IMR-90 (cell line): ENCODE measurements at regions not wholly inside any gene's neighbourhood (a gene's known extent, or its start where the extent isn't known, plus 50 kb on each side); places are given as distances from the start of the nearest gene placed in this dataset.

Experiments used
- ATAC-seq: fragments of 200-7000 bp; cut with Tn5 transposase; 2 replicates; pipeline ENCODE4 v1.9.1; 2020; ENCODE audit warnings: low read depth, mild to moderate bottlenecking, moderate library complexity
- BruUV-seq: library from RNA; stranded (reverse); fragments of 400-500 nt; replicated peaks from 2 replicates; lab custom pipeline; 2021; lab: Mats Ljungman, UMichigan
- CTCF ChIA-PET: fragments of 300-600 bp; formaldehyde crosslinking; extraction: SDS; loops from one replicate; lab custom pipeline; 2021; ENCODE audit warnings: antibody characterized with exemption; lab: Yijun Ruan, JAX
- POLR2A ChIA-PET: fragments of 300-600 bp; sonication (Branson Sonifier 250); formaldehyde crosslinking; loops from one replicate; lab custom pipeline; 2022; ENCODE audit warnings: antibody characterized with exemption; ENCODE audit not compliant: unreplicated experiment; lab: Charles Lee
- DNase-seq: peaks from one replicate; pipeline ENCODE4 v3.0.0; 2013
- H2AFZ ChIP-seq: replicated peaks from 2 replicates; pipeline ENCODE3; 2013; ENCODE audit warnings: low read length, mild to moderate bottlenecking; ENCODE audit not compliant: poor library complexity
- H2AK5ac ChIP-seq: 2 replicates; pipeline ENCODE4 v1.6.1; 2013; ENCODE audit warnings: low read depth, low read length, inconsistent platforms
- H2AK9ac ChIP-seq: replicated peaks from 2 replicates; pipeline ENCODE3; 2013; ENCODE audit warnings: mild to moderate bottlenecking, low read depth, low read length, moderate library complexity; ENCODE audit not compliant: poor library complexity
- H2BK120ac ChIP-seq: 2 replicates; pipeline ENCODE4 v1.6.1; 2013; ENCODE audit warnings: low read depth, low read length, inconsistent platforms
- H2BK15ac ChIP-seq: 3 replicates; pipeline ENCODE4 v1.6.1; 2013; ENCODE audit warnings: low read depth, low read length, inconsistent platforms
- H2BK20ac ChIP-seq: 2 replicates; pipeline ENCODE4 v1.6.1; 2013; ENCODE audit warnings: low read depth, mild to moderate bottlenecking, inconsistent platforms, low read length, moderate library complexity
- H2BK5ac ChIP-seq: 2 replicates; pipeline ENCODE4 v1.6.1; 2013; ENCODE audit warnings: mild to moderate bottlenecking, low read depth, low read length, inconsistent platforms; ENCODE audit not compliant: poor library complexity, severe bottlenecking
- H3K14ac ChIP-seq: replicated peaks from 2 replicates; pipeline ENCODE4 v1.6.1; 2013; ENCODE audit warnings: low read depth, low read length, inconsistent platforms
- H3K18ac ChIP-seq: 2 replicates; pipeline ENCODE4 v1.6.1; 2013; ENCODE audit warnings: low read depth, low read length, control low read depth
- H3K23ac ChIP-seq: 2 replicates; pipeline ENCODE4 v1.6.1; 2013; ENCODE audit warnings: low read depth, low read length, inconsistent platforms
- H3K27ac ChIP-seq: 2 replicates; pipeline ENCODE4 v1.5.1; 2013; ENCODE audit warnings: mild to moderate bottlenecking, control low read depth, low read length; ENCODE audit not compliant: insufficient read depth
- H3K27me3 ChIP-seq: 2 replicates; pipeline ENCODE4 v1.6.1; 2013; ENCODE audit warnings: low read length; ENCODE audit not compliant: control insufficient read depth, insufficient read depth
- H3K36me3 ChIP-seq: 2 replicates; pipeline ENCODE4 v1.6.1; 2013; ENCODE audit warnings: low read length, mixed read lengths; ENCODE audit not compliant: control insufficient read depth, insufficient read depth
- H3K4ac ChIP-seq: 2 replicates; pipeline ENCODE4 v1.6.1; 2013; ENCODE audit warnings: low read depth, low read length, inconsistent platforms
- H3K4me1 ChIP-seq: 2 replicates; pipeline ENCODE4 v1.6.1; 2013; ENCODE audit warnings: low read length, mixed read lengths; ENCODE audit not compliant: control insufficient read depth, insufficient read depth
- H3K4me2 ChIP-seq: 2 replicates; pipeline ENCODE4 v1.6.1; 2013; ENCODE audit warnings: low read depth, mild to moderate bottlenecking, control low read depth, low read length, moderate library complexity
- H3K4me3 ChIP-seq: 2 replicates; pipeline ENCODE4 v1.5.1; 2013; ENCODE audit warnings: low read depth, mild to moderate bottlenecking, control low read depth, low read length, moderate library complexity; ENCODE audit not compliant: insufficient read depth
- H3K56ac ChIP-seq: 2 replicates; pipeline ENCODE4 v1.6.1; 2013; ENCODE audit warnings: low read length, inconsistent platforms; ENCODE audit not compliant: insufficient read depth; ENCODE audit errors: extremely low read depth
- H3K79me1 ChIP-seq, 2 experiments: 2 replicates each; pipeline ENCODE4 v1.6.1; 2013; ENCODE audit warnings: low read length in 2 of 2, inconsistent platforms in 1 of 2, low read depth in 1 of 2
- H3K9ac ChIP-seq: 2 replicates; pipeline ENCODE4 v1.6.1; 2013; ENCODE audit warnings: low read depth, low read length, control low read depth
- H3K9me1 ChIP-seq: 2 replicates; pipeline ENCODE4 v1.6.1; 2013; ENCODE audit warnings: low read length, inconsistent platforms; ENCODE audit not compliant: insufficient read depth
- H3K9me3 ChIP-seq: 2 replicates; pipeline ENCODE4 v1.6.1; 2013; ENCODE audit warnings: low read length; ENCODE audit not compliant: control insufficient read depth, insufficient read depth
- H4K20me1 ChIP-seq: 2 replicates; pipeline ENCODE4 v1.6.1; 2013; ENCODE audit warnings: low read length, inconsistent platforms; ENCODE audit not compliant: insufficient read depth
- H4K5ac ChIP-seq: 2 replicates; pipeline ENCODE4 v1.6.1; 2013; ENCODE audit warnings: mild to moderate bottlenecking, low read depth, low read length, control low read depth
- H4K8ac ChIP-seq, 2 experiments: 2 replicates each; pipeline ENCODE4 v1.6.1; 2013; ENCODE audit warnings: low read depth in 2 of 2, low read length in 2 of 2, control low read depth in 1 of 2, inconsistent platforms in 1 of 2
- H4K91ac ChIP-seq: 2 replicates; pipeline ENCODE4 v1.6.1; 2013; ENCODE audit warnings: low read depth, low read length, inconsistent platforms; ENCODE audit not compliant: insufficient read depth
- BHLHE40 ChIP-seq: fragments of 150-350 bp; IDR thresholded peaks from 2 replicates; pipeline ENCODE4 v1.6.1; 2016; ENCODE audit warnings: mild to moderate bottlenecking, low read depth, low read length
- CEBPB ChIP-seq: IDR thresholded peaks from 2 replicates; pipeline ENCODE4 v1.6.1; 2012; ENCODE audit warnings: low read depth, low read length, improper control_type of control experiment
- CHD1 ChIP-seq: IDR thresholded peaks from 2 replicates; pipeline ENCODE4 v1.6.1; 2012; ENCODE audit warnings: low read depth, low read length, improper control_type of control experiment
- ELK1 ChIP-seq: fragments of 150-350 bp; IDR thresholded peaks from 2 replicates; pipeline ENCODE4 v1.6.1; 2016; ENCODE audit warnings: low read depth, mild to moderate bottlenecking, low read length, moderate library complexity, borderline replicate concordance
- FOS ChIP-seq: fragments of 150-350 bp; IDR thresholded peaks from 2 replicates; pipeline ENCODE4 v1.6.1; 2016; ENCODE audit warnings: low read depth, low read length
- MAFK ChIP-seq: IDR thresholded peaks from 2 replicates; pipeline ENCODE4 v1.6.1; 2012; ENCODE audit warnings: low read depth, low read length, improper control_type of control experiment
- MAZ ChIP-seq: IDR thresholded peaks from 2 replicates; pipeline ENCODE4 v1.6.1; 2012; ENCODE audit warnings: low read depth, mild to moderate bottlenecking, low read length, improper control_type of control experiment, moderate library complexity, borderline replicate concordance
- MXI1 ChIP-seq: IDR thresholded peaks from 2 replicates; pipeline ENCODE4 v1.6.1; 2012; ENCODE audit warnings: low read depth, mild to moderate bottlenecking, low read length, moderate library complexity, borderline replicate concordance
- NFE2L2 ChIP-seq: fragments of 150-350 bp; IDR thresholded peaks from 2 replicates; pipeline ENCODE4 v1.6.1; 2016; ENCODE audit warnings: low read depth, mild to moderate bottlenecking, low read length
- POLR2A ChIP-seq: IDR thresholded peaks from 2 replicates; pipeline ENCODE4 v1.6.1; 2012; ENCODE audit warnings: mild to moderate bottlenecking, low read depth, low read length
- RAD21 ChIP-seq: IDR thresholded peaks from 2 replicates; pipeline ENCODE4 v1.6.1; 2012; ENCODE audit warnings: low read length, improper control_type of control experiment
- RCOR1 ChIP-seq: IDR thresholded peaks from 2 replicates; pipeline ENCODE4 v1.6.1; 2012; ENCODE audit warnings: mild to moderate bottlenecking, low read length, improper control_type of control experiment; ENCODE audit not compliant: insufficient replicate concordance
- RFX5 ChIP-seq: IDR thresholded peaks from 2 replicates; pipeline ENCODE4 v1.8.0; 2012; ENCODE audit warnings: low read depth, mild to moderate bottlenecking, low read length, moderate library complexity
- SMC3 ChIP-seq: fragments of 150-350 bp; IDR thresholded peaks from 2 replicates; pipeline ENCODE4 v1.6.1; 2016; ENCODE audit warnings: low read depth, mild to moderate bottlenecking, antibody characterized with exemption, low read length, moderate library complexity
- WGBS, 2 experiments: methylation state at CpG; one replicate each; pipeline versions ENCODE4 v1.1.5 to v1.1.7; 2013; ENCODE audit warnings: missing lambda C conversion rate in 2 of 2; ENCODE audit not compliant: insufficient read length in 1 of 2; ENCODE audit errors: extremely low coverage in 2 of 2; 5-methylcytosine and 5-hydroxymethylcytosine counted together
- dilution Hi-C: fragments of 300-500 bp; cut with HindIII; formaldehyde crosslinking; loops from one replicate; pipeline ENCODE4 v1.14.3; 2018; ENCODE audit warnings: low sequenced_read_pairs; ENCODE audit not compliant: unreplicated experiment
- in situ Hi-C: fragments of 300-500 bp; cut with MboI; formaldehyde crosslinking; loops from 3 replicates; pipeline ENCODE4 v1.14.3; 2019; ENCODE audit warnings: low sequenced_read_pairs, inconsistent platforms, mixed read lengths
- intact Hi-C: fragments of 100-400 bp; cut with micrococcal nuclease; formaldehyde crosslinking; loops from 2 replicates; pipeline ENCODE4 v1.10.0; 2022
- TF ChIP-seq, protein P1 (sequence below): conservative IDR thresholded peaks from 2 replicates; pipeline ENCODE4 v1.5.1; 2012; ENCODE audit warnings: mild to moderate bottlenecking, low read depth, low read length, improper control_type of control experiment
- TF ChIP-seq, protein P2 (sequence below): fragments of 150-350 bp; IDR thresholded peaks from 2 replicates; pipeline ENCODE4 v1.6.1; 2017; ENCODE audit warnings: mild to moderate bottlenecking, antibody characterized with exemption, low read length, low read depth

- no peaks in the 10 kb centered on the region for H3K36me3 ChIP-seq
- H2BK120ac ChIP-seq, result no peak overlapping the region
- H3K18ac ChIP-seq, result no peak overlapping the region
- no peaks in the 10 kb centered on the region for H3K4me1 ChIP-seq
- no peak overlapping the region for H3K14ac ChIP-seq
- CTCF ChIA-PET, result no interaction called here
- no peak overlapping the region for H3K23ac ChIP-seq
- H3K9ac ChIP-seq, result no peak overlapping the region
- BruUV-seq, result no TSS peak
- ATAC-seq, result no peak
- DNase-seq, result no peak
- no peak overlapping the region for H2BK5ac ChIP-seq
- in situ Hi-C loops (no loop called here), intact Hi-C loops (no loop called here), dilution Hi-C loops (no loop called here)
- H3K79me1 ChIP-seq, result no peaks in the 10 kb centered on the region
- no peaks in the 10 kb centered on the region for H4K20me1 ChIP-seq
- no peaks in the 10 kb centered on the region for H3K9me1 ChIP-seq
- no peak overlapping the region for H3K27ac ChIP-seq
- no peak overlapping the region for H3K4ac ChIP-seq
- no peak overlapping the region for H2BK15ac ChIP-seq
- peaks cover 17% of the 10 kb centered on the region for H3K9me3 ChIP-seq
- TF ChIP-seq POLR2A (no peak), CHD1 (no peak), NFE2L2 (no peak), RFX5 (no peak), SMC3 (no peak), MAZ (no peak), MAFK (no peak), BHLHE40 (no peak), CEBPB (no peak), MXI1 (no peak), RCOR1 (no peak), ELK1 (no peak), FOS (no peak), RAD21 (no peak)
- TF ChIP-seq, protein P1, sequence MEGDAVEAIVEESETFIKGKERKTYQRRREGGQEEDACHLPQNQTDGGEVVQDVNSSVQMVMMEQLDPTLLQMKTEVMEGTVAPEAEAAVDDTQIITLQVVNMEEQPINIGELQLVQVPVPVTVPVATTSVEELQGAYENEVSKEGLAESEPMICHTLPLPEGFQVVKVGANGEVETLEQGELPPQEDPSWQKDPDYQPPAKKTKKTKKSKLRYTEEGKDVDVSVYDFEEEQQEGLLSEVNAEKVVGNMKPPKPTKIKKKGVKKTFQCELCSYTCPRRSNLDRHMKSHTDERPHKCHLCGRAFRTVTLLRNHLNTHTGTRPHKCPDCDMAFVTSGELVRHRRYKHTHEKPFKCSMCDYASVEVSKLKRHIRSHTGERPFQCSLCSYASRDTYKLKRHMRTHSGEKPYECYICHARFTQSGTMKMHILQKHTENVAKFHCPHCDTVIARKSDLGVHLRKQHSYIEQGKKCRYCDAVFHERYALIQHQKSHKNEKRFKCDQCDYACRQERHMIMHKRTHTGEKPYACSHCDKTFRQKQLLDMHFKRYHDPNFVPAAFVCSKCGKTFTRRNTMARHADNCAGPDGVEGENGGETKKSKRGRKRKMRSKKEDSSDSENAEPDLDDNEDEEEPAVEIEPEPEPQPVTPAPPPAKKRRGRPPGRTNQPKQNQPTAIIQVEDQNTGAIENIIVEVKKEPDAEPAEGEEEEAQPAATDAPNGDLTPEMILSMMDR, result no peak
- TF ChIP-seq, protein P2, sequence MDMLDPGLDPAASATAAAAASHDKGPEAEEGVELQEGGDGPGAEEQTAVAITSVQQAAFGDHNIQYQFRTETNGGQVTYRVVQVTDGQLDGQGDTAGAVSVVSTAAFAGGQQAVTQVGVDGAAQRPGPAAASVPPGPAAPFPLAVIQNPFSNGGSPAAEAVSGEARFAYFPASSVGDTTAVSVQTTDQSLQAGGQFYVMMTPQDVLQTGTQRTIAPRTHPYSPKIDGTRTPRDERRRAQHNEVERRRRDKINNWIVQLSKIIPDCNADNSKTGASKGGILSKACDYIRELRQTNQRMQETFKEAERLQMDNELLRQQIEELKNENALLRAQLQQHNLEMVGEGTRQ, result no peak
- H2AK5ac ChIP-seq, result no peak overlapping the region
- no peak overlapping the region for H3K4me3 ChIP-seq
- POLR2A ChIA-PET, result no interaction called here
- no peak overlapping the region for H4K91ac ChIP-seq
- no peak overlapping the region for H2AFZ ChIP-seq
- H3K4me2 ChIP-seq, result no peak overlapping the region
- H3K56ac ChIP-seq, result no peak overlapping the region
- H2AK9ac ChIP-seq, result no peak overlapping the region
- H4K5ac ChIP-seq, result no peak overlapping the region
- H2BK20ac ChIP-seq, result no peak overlapping the region
- H4K8ac ChIP-seq, result no peak overlapping the region
- WGBS, 2 experiments, result 43% methylated on average over 1 of the region's 5 CpGs; no CpG with 5 or more reads in 1 of the 2 experiments
- no peaks in the 10 kb centered on the region for H3K27me3 ChIP-seq
These were observed 702.4 kb upstream of the RAB6C start for GRCh38 chr2:129276978-129277584.
